ENCODE measurements at regions not wholly inside any gene's neighbourhood (a gene's known extent, or its start where the extent isn't known, plus 50 kb on each side); places are given as distances from the start of the nearest gene placed in this dataset.

- H3K27me3 Mint-ChIP-seq (ENCODE audit: low read depth) = no peaks in the 10 kb centered on the region
These were observed 156.2 kb upstream of the NETO1 start for GRCh38 chr18:73023975-73024374.

More at GRCh38 chr18:73023975-73024374, 156.2 kb upstream of the NETO1 start:
- Histone ChIP-seq H3K23ac (ENCODE audit: insufficient read length, low read depth, low read length) (no peak overlapping the region), H3K4me1 (ENCODE audit: insufficient read depth, low read length) (no peaks in the 10 kb centered on the region), H3K56ac (ENCODE audit: insufficient read length, low read depth, low read length) (no peak overlapping the region), H4K8ac (replicated peaks; ENCODE audit: insufficient read length, low read depth, low read length) (no peak overlapping the region), H3K27ac (ENCODE audit: insufficient read length, low read depth, low read length) (no peak overlapping the region), H2BK15ac (ENCODE audit: low read depth, low read length) (no peak overlapping the region), H3K9me3 (ENCODE audit: control insufficient read depth, low read depth, low read length) (no peaks in the 10 kb centered on the region), H2BK12ac (ENCODE audit: insufficient read length, low read depth, low read length) (no peak overlapping the region), H3K4me2 (ENCODE audit: insufficient read depth, insufficient read length, low read length) (no peak overlapping the region), H3K18ac (ENCODE audit: insufficient read length, low read depth, low read length) (no peak overlapping the region), H2AK5ac (ENCODE audit: insufficient read length, low read length) (no peak overlapping the region), H3K79me2 (ENCODE audit: insufficient read depth, low read length) (no peaks in the 10 kb centered on the region), H2BK120ac (ENCODE audit: low read depth, low read length, poor library complexity, severe bottlenecking) (no peak overlapping the region), H2BK20ac (ENCODE audit: low read depth, low read length, poor library complexity, severe bottlenecking) (no peak overlapping the region), H4K91ac (ENCODE audit: insufficient read length, low read depth, low read length) (no peak overlapping the region), H3K9ac (ENCODE audit: extremely low read depth, insufficient read length, low read length) (no peak overlapping the region), H2BK5ac (ENCODE audit: insufficient read length, low read length) (no peak overlapping the region), H3K4ac (ENCODE audit: low read depth, low read length) (no peak overlapping the region), H3K27me3 (ENCODE audit: insufficient read depth, low read length) (no peaks in the 10 kb centered on the region), H4K5ac (ENCODE audit: insufficient read length, low read depth, low read length) (no peak overlapping the region), H2AFZ (ENCODE audit: low read length) (no peak overlapping the region), H3T11ph (ENCODE audit: low read length) (no peak overlapping the region), H3K14ac (ENCODE audit: insufficient read depth, low read length) (no peak overlapping the region), H3K23me2 (ENCODE audit: insufficient read length, low read depth, low read length, poor library complexity, severe bottlenecking) (no peaks in the 10 kb centered on the region), H3K79me1 (ENCODE audit: insufficient read depth, low read depth, low read length, poor library complexity, severe bottlenecking) (no peaks in the 10 kb centered on the region), H4K20me1 (ENCODE audit: control insufficient read depth, insufficient read depth, insufficient read length) (no peaks in the 10 kb centered on the region)
- H3K4me3 Mint-ChIP-seq = no peak overlapping the region
- no peak for DNase-seq
- no peak overlapping the region for H3K27ac Mint-ChIP-seq
- H3K36me3 Mint-ChIP-seq (ENCODE audit: insufficient read depth in 1 of 3, low read depth in 3 of 3) = peaks cover 2 to 15% (median 5%) of the 10 kb centered on the region in 3 experiments; a peak in 5 of 7 replicates
- WGBS (ENCODE audit: extremely low coverage, insufficient read length, low lambda C conversion rate) = no CpG with 5 or more reads among the region's 4 CpGs
- H3K4me1 Mint-ChIP-seq = 0 out of 4 replicates have a peak, but pooled peaks cover 0 to 3% of the 10 kb centered on the region in 2 experiments
- no peak for TF ChIP-seq CTCF (conservative IDR thresholded peaks at IDR 0.05)
- peaks cover 11 to 19% of the 10 kb centered on the region in 2 experiments; a peak in 4 of 5 replicates for H3K9me3 Mint-ChIP-seq

All from H9 (cell line).